ENCODE measurements at regions not wholly inside any gene's neighbourhood (a gene's known extent, or its start where the extent isn't known, plus 50 kb on each side); places are given as distances from the start of the nearest gene placed in this dataset.

DNA sequence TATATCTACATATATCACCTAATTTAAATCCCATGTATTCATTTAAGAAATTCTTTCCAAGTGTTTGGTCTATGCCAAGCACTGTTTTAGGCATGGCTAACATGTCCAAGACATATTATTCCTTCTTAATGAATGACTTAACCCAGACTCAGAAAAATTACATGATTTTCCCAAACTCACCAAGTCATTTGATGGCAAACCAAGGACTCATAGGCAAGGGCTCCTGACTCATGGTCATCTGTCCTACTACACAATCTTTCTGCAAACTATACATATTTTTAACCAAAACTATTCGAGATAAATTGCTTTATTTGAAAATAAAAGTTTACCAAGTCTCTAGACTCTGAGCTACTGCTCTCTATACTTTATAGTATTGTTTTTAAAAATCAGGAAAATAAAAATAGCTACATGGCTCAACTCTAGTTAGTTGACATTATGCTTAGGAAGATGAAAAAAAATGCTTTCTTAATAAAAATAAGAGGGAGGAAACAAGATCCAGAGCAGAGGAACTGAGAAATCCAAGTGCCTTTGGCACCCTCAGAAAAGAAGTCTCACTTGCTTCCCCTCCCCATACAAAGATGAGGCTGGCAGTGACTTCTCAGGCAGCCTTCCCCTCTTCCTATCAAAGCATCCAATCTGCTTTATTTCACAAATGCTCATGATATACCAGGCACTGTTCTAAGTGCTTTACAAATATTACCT, 182.2 kb downstream of the RSL24D1 start:
- no peak for TF ChIP-seq CTCF (IDR thresholded peaks at IDR 0.05; ENCODE audit: control insufficient read depth, insufficient read depth, low read depth, low read length, missing control alignments)
- no peak for DNase-seq (ENCODE audit: low read depth)

DNA sequence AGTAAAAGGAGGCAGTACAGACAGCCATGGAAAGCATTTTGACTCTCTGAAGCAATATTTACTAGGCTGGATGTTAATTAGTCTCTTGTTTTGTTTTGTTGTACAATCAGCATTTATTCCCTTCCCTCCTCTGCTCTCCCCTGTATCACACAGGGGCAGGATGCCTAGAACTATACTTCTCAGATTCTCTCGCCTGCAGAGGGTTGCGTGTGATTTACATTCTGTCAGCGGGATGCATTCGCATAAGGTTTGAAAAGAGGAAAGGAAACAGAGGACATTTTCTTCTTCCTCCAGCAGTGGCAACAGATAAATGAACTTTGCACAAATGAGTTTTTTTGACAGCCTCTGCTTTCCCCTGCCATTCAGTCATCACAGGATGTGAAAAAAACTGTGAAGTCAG, 188.3 kb downstream of the RSL24D1 start:
- H3K4me3 ChIP-seq (ENCODE audit: control insufficient read depth, low read depth, low read length): no peak overlapping the region
- TF ChIP-seq CTCF (IDR thresholded peaks at IDR 0.05; ENCODE audit: control insufficient read depth, insufficient read depth, low read depth, low read length, missing control alignments): no peak
- DNase-seq (ENCODE audit: low read depth): no peak

More for the DNA sequence above, 182.2 kb downstream of the RSL24D1 start:
- no peak overlapping the region for H3K4me3 ChIP-seq (ENCODE audit: control insufficient read depth, low read depth, low read length)

DNA sequence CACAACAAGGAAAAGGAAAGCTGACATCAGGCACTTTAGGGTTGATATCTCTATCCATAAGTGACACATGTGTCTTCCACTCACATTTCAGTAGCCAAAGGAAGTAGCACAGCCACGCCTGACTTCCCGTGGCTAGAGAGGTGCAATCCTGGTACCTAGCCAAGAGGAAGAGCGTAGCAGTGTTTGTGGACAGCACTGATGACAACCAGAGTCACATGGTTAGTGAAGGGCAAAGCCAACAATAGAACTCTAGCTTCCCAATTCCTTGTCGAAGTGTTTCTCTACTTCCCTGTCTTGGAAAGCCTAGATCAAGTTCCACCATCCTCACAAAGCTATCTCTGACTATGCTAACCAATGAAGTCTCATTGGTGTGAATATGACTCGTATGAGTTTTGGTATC, 189.2 kb downstream of the RSL24D1 start:
- TF ChIP-seq CTCF (IDR thresholded peaks at IDR 0.05; ENCODE audit: control insufficient read depth, insufficient read depth, low read depth, low read length, missing control alignments): no peak
- no peak for DNase-seq (ENCODE audit: low read depth)

DNA sequence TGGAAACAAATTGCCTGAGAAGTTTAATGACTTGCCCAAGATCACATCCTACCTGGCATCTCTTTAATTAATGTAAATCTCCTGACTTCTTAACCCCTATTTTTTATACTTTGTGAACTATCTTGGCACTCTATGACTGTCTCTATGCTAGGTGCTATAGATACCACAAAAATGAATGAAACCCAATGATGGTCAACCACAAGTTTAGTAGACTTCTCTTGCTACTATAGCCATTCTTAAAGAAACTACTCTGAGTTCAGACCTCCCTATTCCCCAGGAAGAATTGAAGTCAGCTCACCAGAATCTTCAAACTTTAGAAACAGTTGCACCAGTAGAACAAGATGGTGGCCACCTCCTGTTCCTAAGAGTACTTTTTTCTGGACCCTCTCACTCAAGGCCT, 191.1 kb downstream of the RSL24D1 start:
- no peak for DNase-seq (ENCODE audit: low read depth)
- no peak overlapping the region for H3K4me3 ChIP-seq (ENCODE audit: control insufficient read depth, low read depth, low read length)
- no peak for TF ChIP-seq CTCF (IDR thresholded peaks at IDR 0.05; ENCODE audit: control insufficient read depth, insufficient read depth, low read depth, low read length, missing control alignments)

More for the DNA sequence above, 189.2 kb downstream of the RSL24D1 start:
- no peak overlapping the region for H3K4me3 ChIP-seq (ENCODE audit: control insufficient read depth, low read depth, low read length)

DNA sequence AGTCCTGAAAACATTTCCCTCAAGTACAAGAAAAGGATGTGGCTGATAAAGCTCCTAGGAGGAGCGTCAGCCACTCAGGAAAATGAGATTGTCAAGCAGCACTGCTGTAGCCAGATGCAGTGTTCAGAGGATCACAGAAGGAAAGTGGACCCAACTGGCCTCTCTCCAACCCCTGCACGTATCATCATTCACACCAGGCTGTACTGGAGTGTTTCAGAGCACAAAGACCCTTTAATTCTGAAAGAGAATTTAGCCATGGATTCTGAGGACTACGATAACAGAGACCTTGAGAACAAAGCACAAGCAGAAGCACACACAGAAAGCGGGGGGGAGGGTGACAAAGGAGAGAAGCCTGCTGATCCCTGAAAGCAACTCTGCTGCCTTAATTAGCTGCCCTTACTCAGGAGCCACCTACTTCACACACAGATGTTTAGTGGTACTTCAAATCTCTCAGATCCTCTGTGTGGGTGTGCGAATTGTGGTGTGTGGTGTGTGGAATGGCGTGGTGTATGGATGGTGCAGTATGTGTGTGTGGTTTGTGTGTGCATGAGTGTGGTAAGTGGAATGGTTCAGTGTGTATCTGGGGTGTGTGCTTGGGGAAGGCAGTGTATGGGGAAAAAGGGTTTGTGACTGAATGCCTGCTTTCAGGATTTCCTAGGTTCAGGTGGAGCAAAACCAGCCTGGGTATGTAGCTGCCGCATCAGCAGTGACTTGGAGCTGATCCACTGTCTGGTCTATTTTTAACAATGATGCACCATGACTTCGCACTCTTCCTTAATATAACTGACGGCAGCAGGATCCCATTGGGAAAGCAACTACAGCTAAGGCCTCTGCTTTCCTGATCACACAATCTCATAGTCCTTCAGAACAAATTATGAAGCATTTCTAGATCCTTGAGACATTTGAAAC, 192.5 kb downstream of the RSL24D1 start:
- no peak overlapping the region for H3K4me3 ChIP-seq (ENCODE audit: control insufficient read depth, low read depth, low read length)
- no peak for DNase-seq (ENCODE audit: low read depth)
- no peak for TF ChIP-seq CTCF (IDR thresholded peaks at IDR 0.05; ENCODE audit: control insufficient read depth, insufficient read depth, low read depth, low read length, missing control alignments)

DNA sequence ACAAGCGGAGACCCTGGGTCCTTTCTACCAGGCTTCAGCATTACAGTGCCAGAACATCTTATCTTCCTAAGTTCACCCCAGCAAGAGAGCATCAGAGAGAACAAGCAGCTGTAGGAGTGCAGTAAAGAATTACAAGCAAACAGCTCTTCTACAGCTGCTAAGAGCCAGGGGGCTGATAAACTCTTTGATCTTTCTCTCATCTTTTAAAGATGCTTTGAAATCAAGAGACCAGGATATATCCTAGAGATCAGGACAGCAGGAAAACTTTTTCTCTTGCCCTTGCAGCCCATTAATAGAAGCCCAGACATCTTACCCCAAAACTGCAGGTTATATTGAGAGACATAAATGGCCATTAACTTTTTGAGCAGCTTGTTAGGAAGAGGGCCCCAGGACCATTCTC, 198.1 kb downstream of the RSL24D1 start:
- no peak for TF ChIP-seq CTCF (IDR thresholded peaks at IDR 0.05; ENCODE audit: control insufficient read depth, insufficient read depth, low read depth, low read length, missing control alignments)
- DNase-seq (ENCODE audit: low read depth): no peak
- no peak overlapping the region for H3K4me3 ChIP-seq (ENCODE audit: control insufficient read depth, low read depth, low read length)
